Activated T-helper 2 cell treated with anti-CD3 and anti-CD28 coated beads, Interferon-gamma antibody, Interleukin-2, Interleukin-4, amounts not matched to agents 10 μg/mL and 5 μg/mL and 100 μg/mL, durations not matched to agents 14 hours and 24 hours and 36 hours (primary cell): ENCODE measurements at regions not wholly inside any gene's neighbourhood (a gene's known extent, or its start where the extent isn't known, plus 50 kb on each side); places are given as distances from the start of the nearest gene placed in this dataset.
"Not testable (repeated sequence)": the region's sequence is repeated elsewhere in the genome, so short reads cannot be mapped to it uniquely, and the experiment has no call there.

ENCODE experiments used
- DNase-seq: peaks from one replicate; pipeline ENCODE4 v3.0.0; 2021; ENCODE audit warnings: low spot score
- H3K27ac Mint-ChIP-seq: one replicate; pipeline ENCODE4 v1.8.0; 2021; ENCODE audit warnings: mixed read lengths
- H3K27me3 Mint-ChIP-seq: one replicate; pipeline ENCODE4 v1.8.0; 2021; ENCODE audit warnings: low read depth, mixed read lengths
- H3K36me3 Mint-ChIP-seq: one replicate; pipeline ENCODE4 v1.8.0; 2021; ENCODE audit warnings: low read depth, mixed read lengths
- H3K4me1 Mint-ChIP-seq: one replicate; pipeline ENCODE4 v1.8.0; 2021; ENCODE audit warnings: low read depth, mixed read lengths
- H3K4me3 Mint-ChIP-seq: one replicate; pipeline ENCODE4 v1.8.0; 2021; ENCODE audit warnings: low read depth, mild to moderate bottlenecking, moderate library complexity, mixed read lengths
- H3K9me3 Mint-ChIP-seq: one replicate; pipeline ENCODE4 v1.8.0; 2021; ENCODE audit warnings: mixed read lengths
- intact Hi-C: fragments of 100-400 bp; cut with micrococcal nuclease; formaldehyde crosslinking; loops from one replicate; pipeline ENCODE4 v1.15.1; 2023

GRCh38 chr9:12391839-12392509, 301.2 kb upstream of the TYRP1 start:
- no peak for DNase-seq
- Mint-ChIP-seq H3K36me3 (no peaks in the 10 kb centered on the region), H3K27ac (no peak overlapping the region), H3K9me3 (peaks cover 27% of the 10 kb centered on the region), H3K4me3 (no peak overlapping the region), H3K27me3 (no peaks in the 10 kb centered on the region), H3K4me1 (no peaks in the 10 kb centered on the region)
- intact Hi-C loops: no loop called here

DNA sequence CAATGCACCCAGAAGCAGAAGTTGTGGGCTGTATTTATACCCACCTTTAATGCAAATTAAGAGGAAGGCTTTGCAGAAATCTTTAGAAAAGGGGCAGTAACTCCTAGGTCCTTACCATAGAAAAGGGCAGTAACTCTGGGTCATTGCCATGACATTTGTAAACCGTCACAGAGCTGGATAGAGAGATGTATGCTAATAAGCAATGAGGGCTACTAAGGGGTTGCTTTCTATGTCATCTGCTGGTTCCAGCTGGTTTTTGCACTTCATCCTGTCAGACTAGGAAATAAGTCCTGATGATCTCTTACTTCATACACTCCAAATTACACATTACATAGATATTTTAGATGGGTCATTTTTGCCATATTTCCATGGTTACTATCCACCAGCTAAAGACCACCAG, 299.1 kb upstream of the TYRP1 start:
- Mint-ChIP-seq H3K4me3 (no peak overlapping the region), H3K27ac (no peak overlapping the region), H3K4me1 (no peaks in the 10 kb centered on the region), H3K9me3 (peaks cover 31% of the 10 kb centered on the region), H3K27me3 (no peaks in the 10 kb centered on the region), H3K36me3 (no peaks in the 10 kb centered on the region)
- no peak for DNase-seq
- intact Hi-C loops: no loop called here

DNA sequence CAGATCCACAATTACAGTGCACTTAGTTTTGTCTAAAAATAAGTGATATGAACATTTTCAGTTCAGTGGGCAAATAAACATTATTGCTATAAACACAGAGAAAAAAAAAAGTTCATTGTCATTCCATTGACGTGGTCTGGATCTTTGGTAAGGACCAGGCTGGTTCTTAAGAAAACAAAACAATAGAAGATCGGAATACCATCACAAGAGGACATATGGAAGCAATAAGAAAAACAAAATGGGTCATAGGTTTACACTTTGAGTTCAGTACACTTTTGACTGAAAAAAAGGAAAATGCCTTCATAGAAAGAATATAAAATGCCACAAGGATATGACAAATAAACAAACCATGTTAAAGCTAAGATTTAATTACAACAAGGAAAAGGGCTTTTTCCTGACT, 289.5 kb upstream of the TYRP1 start:
- peaks cover 31% of the 10 kb centered on the region for H3K9me3 Mint-ChIP-seq
- intact Hi-C loops: no loop called here
- H3K27me3 Mint-ChIP-seq: no peaks in the 10 kb centered on the region
- no peaks in the 10 kb centered on the region for H3K4me1 Mint-ChIP-seq
- no peak for DNase-seq
- H3K27ac Mint-ChIP-seq: no peak overlapping the region
- H3K4me3 Mint-ChIP-seq: no peak overlapping the region
- no peaks in the 10 kb centered on the region for H3K36me3 Mint-ChIP-seq

- intact Hi-C loops: no loop called here
- H3K27ac Mint-ChIP-seq: no peak overlapping the region
- DNase-seq: no peak
- H3K4me1 Mint-ChIP-seq: no peaks in the 10 kb centered on the region
- peaks cover 49% of the 10 kb centered on the region for H3K9me3 Mint-ChIP-seq
- H3K36me3 Mint-ChIP-seq: no peaks in the 10 kb centered on the region
- no peaks in the 10 kb centered on the region for H3K27me3 Mint-ChIP-seq
- H3K4me3 Mint-ChIP-seq: no peak overlapping the region
These were observed 279.2 kb upstream of the TYRP1 start for GRCh38 chr9:12413986-12414385.

DNA sequence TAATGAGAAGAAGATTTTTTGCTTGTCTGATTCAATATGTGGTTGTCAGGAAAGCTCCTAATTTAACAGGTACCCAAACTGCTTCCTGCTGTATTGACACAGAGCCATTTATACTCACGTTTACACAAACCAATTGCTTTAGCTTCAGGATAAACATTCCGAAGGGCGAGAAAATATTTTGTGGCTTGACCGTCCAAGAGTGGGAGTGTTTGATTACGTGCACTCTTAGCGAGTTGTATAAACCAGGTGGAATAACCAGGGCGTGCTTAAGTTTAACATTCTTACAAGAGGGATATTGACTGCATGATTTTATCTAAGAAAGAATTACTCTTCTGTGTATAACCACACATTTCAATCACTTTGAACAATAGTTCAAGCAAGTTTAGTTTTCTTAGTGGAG, 278.7 kb upstream of the TYRP1 start:
- intact Hi-C loops: no loop called here
- no peak overlapping the region for H3K27ac Mint-ChIP-seq
- peaks cover 44% of the 10 kb centered on the region for H3K9me3 Mint-ChIP-seq
- H3K36me3 Mint-ChIP-seq: no peaks in the 10 kb centered on the region
- H3K27me3 Mint-ChIP-seq: no peaks in the 10 kb centered on the region
- H3K4me1 Mint-ChIP-seq: no peaks in the 10 kb centered on the region
- DNase-seq: no peak
- no peak overlapping the region for H3K4me3 Mint-ChIP-seq

DNA sequence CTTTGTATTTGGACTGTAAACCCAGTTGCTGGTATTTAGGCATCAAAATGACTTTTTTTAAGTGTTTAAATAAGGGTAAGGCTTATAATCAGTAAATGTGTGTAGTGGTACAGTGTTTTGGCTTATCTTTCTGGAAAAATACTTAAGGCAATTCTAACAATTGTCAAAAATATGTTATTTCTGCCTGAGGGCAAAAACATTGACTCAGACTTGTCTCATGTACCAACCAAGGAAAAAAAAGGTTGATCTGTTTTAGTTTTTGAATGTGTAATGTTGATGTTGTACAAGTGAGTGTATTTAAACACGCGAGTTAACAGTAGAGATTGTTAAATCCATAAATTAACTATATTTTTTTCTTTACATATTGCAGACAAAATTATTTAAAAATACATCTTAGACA, 277.8 kb upstream of the TYRP1 start:
- Mint-ChIP-seq H3K36me3 (no peaks in the 10 kb centered on the region), H3K27ac (no peak overlapping the region), H3K9me3 (peaks cover 37% of the 10 kb centered on the region), H3K4me1 (no peaks in the 10 kb centered on the region), H3K27me3 (no peaks in the 10 kb centered on the region), H3K4me3 (no peak overlapping the region)
- intact Hi-C loops: no loop called here
- DNase-seq: no peak

- no peak for DNase-seq
- H3K9me3 Mint-ChIP-seq: peaks cover 33% of the 10 kb centered on the region
- intact Hi-C loops: no loop called here
- no peak overlapping the region for H3K27ac Mint-ChIP-seq
- H3K4me3 Mint-ChIP-seq: no peak overlapping the region
- no peaks in the 10 kb centered on the region for H3K4me1 Mint-ChIP-seq
- no peaks in the 10 kb centered on the region for H3K27me3 Mint-ChIP-seq
- H3K36me3 Mint-ChIP-seq: no peaks in the 10 kb centered on the region
These were observed 276.5 kb upstream of the TYRP1 start for GRCh38 chr9:12416716-12417115.

DNA sequence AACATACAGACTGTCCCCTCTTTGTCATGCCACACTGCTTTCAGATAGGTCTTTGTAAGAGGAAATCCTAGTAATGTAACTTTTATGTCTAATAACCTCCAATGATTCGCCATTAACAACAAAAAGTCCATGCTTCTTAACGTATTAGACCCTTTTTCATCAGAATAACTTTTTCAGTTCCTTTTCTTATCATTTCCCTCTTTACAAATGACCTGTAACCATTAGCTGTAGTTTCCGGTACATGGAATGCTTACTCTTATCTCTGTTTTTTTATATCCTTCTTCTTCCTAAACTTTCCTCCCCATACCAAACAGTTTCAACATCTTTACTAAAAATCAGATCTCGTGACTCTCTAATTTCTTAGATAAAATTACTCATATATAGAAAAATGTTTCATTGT, 268.9 kb upstream of the TYRP1 start:
- H3K4me1 Mint-ChIP-seq: no peaks in the 10 kb centered on the region
- no peak overlapping the region for H3K27ac Mint-ChIP-seq
- no peaks in the 10 kb centered on the region for H3K27me3 Mint-ChIP-seq
- no peak overlapping the region for H3K4me3 Mint-ChIP-seq
- intact Hi-C loops: no loop called here
- DNase-seq: no peak
- H3K36me3 Mint-ChIP-seq: no peaks in the 10 kb centered on the region
- peaks cover 30% of the 10 kb centered on the region for H3K9me3 Mint-ChIP-seq

- intact Hi-C loops: no loop called here
These were observed 267.0 kb upstream of the TYRP1 start for GRCh38 chr9:12425878-12426864.

GRCh38 chr9:12439267-12439666, 253.9 kb upstream of the TYRP1 start:
- no peak overlapping the region for H3K4me3 Mint-ChIP-seq
- no peaks in the 10 kb centered on the region for H3K4me1 Mint-ChIP-seq
- H3K9me3 Mint-ChIP-seq: peaks cover 45% of the 10 kb centered on the region
- DNase-seq: no peak
- H3K27me3 Mint-ChIP-seq: no peaks in the 10 kb centered on the region
- intact Hi-C loops: no loop called here
- no peak overlapping the region for H3K27ac Mint-ChIP-seq
- H3K36me3 Mint-ChIP-seq: no peaks in the 10 kb centered on the region

More at GRCh38 chr9:12425878-12426864, 267.0 kb upstream of the TYRP1 start:
- no peak overlapping the region for H3K4me3 Mint-ChIP-seq
- no peaks in the 10 kb centered on the region for H3K36me3 Mint-ChIP-seq
- H3K4me1 Mint-ChIP-seq: no peaks in the 10 kb centered on the region
- no peak overlapping the region for H3K27ac Mint-ChIP-seq
- peaks cover 37% of the 10 kb centered on the region for H3K9me3 Mint-ChIP-seq
- DNase-seq: no peak
- no peaks in the 10 kb centered on the region for H3K27me3 Mint-ChIP-seq

- DNase-seq, H3K27me3 Mint-ChIP-seq, H3K36me3 Mint-ChIP-seq, H3K4me1 Mint-ChIP-seq, H3K27ac Mint-ChIP-seq, intact Hi-C loops, H3K4me3 Mint-ChIP-seq: not testable (repeated sequence)
- peaks cover 46% of the 10 kb centered on the region for H3K9me3 Mint-ChIP-seq
These were observed 252.1 kb upstream of the TYRP1 start for GRCh38 chr9:12441080-12441479.

GRCh38 chr9:12441506-12441905, 251.7 kb upstream of the TYRP1 start:
- no peaks in the 10 kb centered on the region for H3K4me1 Mint-ChIP-seq
- no peaks in the 10 kb centered on the region for H3K36me3 Mint-ChIP-seq
- no peaks in the 10 kb centered on the region for H3K27me3 Mint-ChIP-seq
- intact Hi-C loops: no loop called here
- no peak overlapping the region for H3K4me3 Mint-ChIP-seq
- no peak for DNase-seq
- H3K27ac Mint-ChIP-seq: no peak overlapping the region
- H3K9me3 Mint-ChIP-seq: peaks cover 43% of the 10 kb centered on the region

DNA sequence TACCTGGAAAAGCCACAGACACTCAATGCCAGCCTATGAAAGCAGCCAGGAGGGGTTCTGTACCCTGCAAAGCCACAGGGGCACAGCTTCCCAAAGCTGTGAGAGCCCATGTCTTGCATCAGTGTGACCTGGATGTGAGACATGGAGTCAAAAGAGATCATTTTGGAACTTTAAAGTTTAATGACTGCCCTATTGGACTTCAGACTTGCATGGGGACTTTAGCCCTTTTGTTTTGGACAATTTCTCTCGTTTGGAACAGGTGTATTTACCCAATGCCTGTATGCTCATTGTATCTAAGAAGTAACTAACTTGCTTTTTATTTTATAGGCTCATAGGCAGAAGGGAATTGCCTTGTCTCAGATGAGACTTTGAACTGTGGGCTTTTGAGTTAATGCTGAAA, 244.9 kb upstream of the TYRP1 start:
- Mint-ChIP-seq H3K4me3 (no peak overlapping the region), H3K4me1 (no peaks in the 10 kb centered on the region), H3K27ac (no peak overlapping the region), H3K27me3 (no peaks in the 10 kb centered on the region), H3K9me3 (peaks cover 50% of the 10 kb centered on the region), H3K36me3 (no peaks in the 10 kb centered on the region)
- no peak for DNase-seq
- intact Hi-C loops: no loop called here
